ENCODE measurements at regions not wholly inside any gene's neighbourhood (a gene's known extent, or its start where the extent isn't known, plus 50 kb on each side); places are given as distances from the start of the nearest gene placed in this dataset.
"Not testable (repeated sequence)": the region's sequence is repeated elsewhere in the genome, so short reads cannot be mapped to it uniquely, and the experiment has no call there.

GRCh38 chr3:153897025-153897723, 224.0 kb upstream of the ARHGEF26 start:
- in situ Hi-C loops (cut with HindIII; ENCODE audit: low sequenced_read_pairs): no loop called here
- no peak for DNase-seq (ENCODE audit: low spot score)

- in situ Hi-C loops (cut with HindIII; ENCODE audit: low sequenced_read_pairs): no loop called here
Observed at GRCh38 chr3:153897842-153898241, 223.3 kb upstream of the ARHGEF26 start.

DNA sequence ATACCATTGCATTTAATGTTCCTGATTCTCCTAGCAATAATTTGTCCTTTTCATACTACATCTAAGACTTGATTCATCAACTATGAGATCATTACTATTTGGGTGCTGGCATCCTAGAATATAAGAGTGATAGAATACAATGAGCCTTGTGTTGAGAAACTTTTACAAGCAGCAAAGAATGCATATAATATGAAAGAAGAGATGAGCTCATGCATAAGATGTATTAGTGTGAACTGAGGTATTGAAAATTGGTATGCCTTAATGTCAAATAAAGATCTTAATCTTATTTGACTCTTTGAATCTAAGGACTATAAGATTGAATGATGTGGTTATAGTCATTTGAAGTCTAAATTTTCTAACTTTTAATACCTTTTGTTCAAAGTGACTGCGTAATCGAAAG, 220.0 kb upstream of the ARHGEF26 start:
- in situ Hi-C loops (cut with HindIII; ENCODE audit: low sequenced_read_pairs): no loop called here
- DNase-seq (ENCODE audit: low spot score): no peak

More at GRCh38 chr3:153897842-153898241, 223.3 kb upstream of the ARHGEF26 start:
- no peak for DNase-seq (ENCODE audit: low spot score)

DNA sequence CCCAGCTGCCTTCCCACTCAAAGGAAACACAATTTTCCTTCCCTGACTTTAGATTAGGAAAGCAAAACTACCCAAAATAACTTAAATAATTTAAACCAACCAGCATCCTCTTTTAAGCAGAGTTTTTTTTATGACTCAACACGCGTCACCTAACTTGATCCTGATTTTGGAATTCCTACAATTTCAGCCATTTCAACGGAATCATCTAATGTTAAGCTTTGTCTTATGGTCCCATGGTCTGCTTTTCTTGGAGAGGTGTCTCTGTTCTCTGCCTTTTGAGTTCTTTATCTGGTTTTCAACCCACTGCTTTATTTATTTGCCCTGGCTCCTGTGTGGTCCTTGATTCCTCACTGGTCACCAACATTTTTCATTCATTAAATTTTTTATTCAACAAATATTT, 219.2 kb upstream of the ARHGEF26 start:
- in situ Hi-C loops (cut with HindIII; ENCODE audit: low sequenced_read_pairs): no loop called here
- no peak for DNase-seq (ENCODE audit: low spot score)

DNA sequence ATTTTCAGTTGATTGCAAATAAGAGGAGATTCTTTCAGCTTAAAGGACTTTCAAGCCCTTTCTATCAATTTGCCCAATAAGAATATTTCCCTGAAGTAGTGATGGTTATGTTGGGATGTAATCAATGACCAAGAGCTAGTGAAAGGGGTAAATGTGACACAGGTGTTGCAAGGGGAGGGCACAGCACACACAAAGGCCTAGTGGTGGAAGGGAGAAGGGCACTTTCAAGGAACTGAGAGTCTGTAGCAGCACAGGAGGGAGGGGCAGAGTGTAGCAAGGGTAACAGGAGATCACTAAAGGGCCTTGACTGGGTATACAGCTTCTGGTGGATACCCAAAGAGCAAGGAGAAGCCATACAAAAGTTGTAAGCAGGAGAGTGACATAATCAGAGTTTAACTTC, 217.8 kb upstream of the ARHGEF26 start:
- in situ Hi-C loops (cut with HindIII; ENCODE audit: low sequenced_read_pairs): no loop called here
- no peak for DNase-seq (ENCODE audit: low spot score)

DNA sequence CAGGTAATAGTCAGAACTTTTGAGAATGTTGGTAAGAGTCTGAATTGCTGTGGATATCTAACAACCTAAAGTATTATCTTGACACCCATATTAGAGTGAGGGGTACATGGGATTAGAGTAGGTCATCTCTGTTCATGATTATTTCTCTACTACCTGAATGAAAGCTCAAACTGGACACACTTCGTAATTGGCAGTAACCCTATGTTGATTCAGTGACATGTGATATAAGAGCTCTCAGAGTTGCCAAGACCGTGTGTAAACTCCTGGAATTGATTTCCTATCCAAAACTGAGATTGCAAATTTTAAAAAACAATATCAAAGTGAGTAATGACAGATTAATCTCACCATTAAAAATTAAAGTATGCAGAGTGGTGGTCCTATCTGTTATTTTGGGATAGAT, 214.8 kb upstream of the ARHGEF26 start:
- DNase-seq (ENCODE audit: low spot score): no peak
- in situ Hi-C loops (cut with HindIII; ENCODE audit: low sequenced_read_pairs): no loop called here

GRCh38 chr3:153910387-153910786, 210.8 kb upstream of the ARHGEF26 start:
- no peak for DNase-seq (ENCODE audit: low spot score)
- in situ Hi-C loops (cut with HindIII; ENCODE audit: low sequenced_read_pairs): no loop called here

GRCh38 chr3:153911116-153911515, 210.1 kb upstream of the ARHGEF26 start:
- no peak for DNase-seq (ENCODE audit: low spot score)
- in situ Hi-C loops (cut with HindIII; ENCODE audit: low sequenced_read_pairs): no loop called here

- in situ Hi-C loops (cut with HindIII; ENCODE audit: low sequenced_read_pairs): no loop called here
- no peak for DNase-seq (ENCODE audit: low spot score)
Observed at GRCh38 chr3:153919773-153920172, 201.4 kb upstream of the ARHGEF26 start.

GRCh38 chr3:153921826-153922225, 199.4 kb upstream of the ARHGEF26 start:
- in situ Hi-C loops (cut with HindIII; ENCODE audit: low sequenced_read_pairs): no loop called here

DNA sequence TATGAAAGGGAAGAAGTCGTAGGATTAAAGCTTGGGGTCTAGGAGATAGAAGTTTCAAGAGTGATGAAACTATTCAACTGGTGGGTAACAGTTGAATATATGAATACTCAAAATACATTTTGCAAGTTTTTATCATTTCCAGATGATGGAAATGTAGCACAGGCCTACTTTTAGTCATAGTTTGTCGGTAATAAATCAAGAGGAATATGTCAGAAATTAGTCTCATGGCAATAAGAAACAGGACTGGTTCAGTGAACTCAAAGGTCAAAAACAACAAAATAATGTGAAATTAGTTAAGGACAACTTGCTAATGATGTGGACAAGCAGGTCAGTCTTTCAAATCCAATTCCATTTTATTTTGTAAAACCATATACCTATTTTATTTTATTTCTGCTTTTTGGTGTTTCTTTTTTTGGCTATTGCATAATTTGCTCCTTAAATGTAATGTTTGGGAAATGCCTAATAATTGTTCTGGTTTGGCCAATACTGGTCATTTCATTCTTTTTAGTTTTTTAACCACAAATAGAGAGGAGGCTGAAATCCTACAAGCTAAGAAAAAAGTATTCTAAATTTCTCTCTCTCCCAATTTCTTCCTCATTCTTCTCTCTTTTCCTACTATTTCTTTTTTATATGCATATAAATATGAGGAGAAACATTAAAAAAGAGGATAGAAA, 195.2 kb upstream of the ARHGEF26 start:
- in situ Hi-C loops (cut with HindIII; ENCODE audit: low sequenced_read_pairs): no loop called here
- DNase-seq (ENCODE audit: low spot score): no peak

More at GRCh38 chr3:153921826-153922225, 199.4 kb upstream of the ARHGEF26 start:
- DNase-seq (ENCODE audit: low spot score): no peak

DNA sequence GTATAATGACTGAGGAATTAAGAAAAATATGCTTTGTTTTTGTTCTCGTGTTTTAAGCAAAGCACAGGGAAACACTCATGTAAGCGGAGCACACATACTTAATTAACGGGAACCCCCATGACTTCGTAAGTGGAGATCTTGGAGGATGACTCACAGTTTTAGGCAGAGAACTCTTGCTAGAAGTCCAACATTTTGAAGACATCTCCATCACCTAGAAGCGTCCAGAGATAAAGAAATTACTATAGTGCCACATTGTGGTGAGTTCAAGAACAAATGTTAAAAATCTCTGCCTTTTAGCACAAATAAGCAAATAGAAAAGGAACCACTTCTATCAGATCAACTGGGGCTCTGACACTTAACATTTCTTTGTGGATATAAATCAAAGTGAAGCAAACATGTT, 194.1 kb upstream of the ARHGEF26 start:
- DNase-seq (ENCODE audit: low spot score): peak; percentile 2
- in situ Hi-C loops (cut with HindIII; ENCODE audit: low sequenced_read_pairs): no loop called here

- in situ Hi-C loops (cut with HindIII; ENCODE audit: low sequenced_read_pairs): no loop called here
Observed at GRCh38 chr3:153928851-153929250, 192.3 kb upstream of the ARHGEF26 start.

DNA sequence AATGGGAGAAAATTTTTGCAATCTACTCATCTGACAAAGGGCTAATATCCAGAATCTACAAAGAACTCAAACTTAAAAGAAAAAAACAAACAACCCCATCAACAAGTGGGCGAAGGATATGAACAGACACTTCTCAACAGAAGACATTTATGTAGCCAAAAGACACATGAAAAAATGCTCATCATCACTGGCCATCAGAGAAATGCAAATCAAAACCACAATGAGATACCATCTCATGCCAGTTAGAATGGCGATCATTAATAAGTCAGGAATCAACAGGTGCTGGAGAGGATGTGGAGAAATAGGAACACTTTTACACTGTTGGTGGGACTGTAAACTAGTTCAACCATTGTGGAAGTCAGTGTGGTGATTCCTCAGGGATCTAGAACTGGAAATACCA, 187.7 kb upstream of the ARHGEF26 start:
- DNase-seq (ENCODE audit: low spot score); in situ Hi-C loops (cut with HindIII; ENCODE audit: low sequenced_read_pairs): not testable (repeated sequence)

More at GRCh38 chr3:153928851-153929250, 192.3 kb upstream of the ARHGEF26 start:
- DNase-seq (ENCODE audit: low spot score): no peak

- no peak for DNase-seq (ENCODE audit: low spot score)
- in situ Hi-C loops (cut with HindIII; ENCODE audit: low sequenced_read_pairs): no loop called here
Observed at GRCh38 chr3:153944084-153944483, 177.1 kb upstream of the ARHGEF26 start.

DNA sequence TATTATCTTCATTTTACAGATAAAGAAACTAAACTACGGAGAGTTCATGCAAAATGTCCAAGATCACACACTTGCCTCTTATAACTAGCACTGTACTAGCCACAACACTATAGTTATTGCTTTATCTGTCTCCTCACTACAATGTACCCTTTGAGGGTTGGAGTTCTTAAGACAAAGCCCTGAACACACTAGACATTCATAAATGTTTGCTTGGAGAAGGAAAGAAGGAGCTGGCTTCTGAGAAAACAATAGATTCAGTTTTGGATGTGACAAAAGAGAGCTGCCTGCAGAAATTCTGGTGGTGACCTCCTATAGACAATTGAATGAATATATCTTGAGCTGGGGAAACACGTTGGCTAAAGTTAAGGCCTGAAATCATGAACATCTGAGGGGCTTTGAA, 169.9 kb upstream of the ARHGEF26 start:
- in situ Hi-C loops (cut with HindIII; ENCODE audit: low sequenced_read_pairs): no loop called here
- DNase-seq (ENCODE audit: low spot score): no peak

- DNase-seq (ENCODE audit: low spot score): no peak
- in situ Hi-C loops (cut with HindIII; ENCODE audit: low sequenced_read_pairs): no loop called here
Observed at GRCh38 chr3:153952091-153952490, 169.1 kb upstream of the ARHGEF26 start.

DNA sequence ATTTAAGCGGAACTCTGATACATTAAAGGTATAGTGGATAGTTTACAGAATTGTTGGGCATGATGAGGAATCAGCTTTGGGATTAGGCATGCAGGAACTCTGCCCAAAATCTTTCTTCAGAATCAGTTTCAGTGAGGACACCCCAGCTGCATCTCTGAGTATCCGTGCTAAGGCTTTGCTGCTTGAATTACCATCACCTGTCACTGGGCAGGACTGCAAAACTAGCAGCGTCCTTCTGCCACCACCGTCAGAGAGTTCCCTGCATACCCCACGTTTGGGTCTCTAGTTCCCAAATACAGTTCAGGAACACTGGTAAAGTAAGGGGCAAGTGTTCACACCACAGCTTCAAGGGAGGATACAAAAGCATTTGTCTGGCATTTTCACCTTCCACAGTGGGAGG, 164.6 kb upstream of the ARHGEF26 start:
- in situ Hi-C loops (cut with HindIII; ENCODE audit: low sequenced_read_pairs): no loop called here

DNA sequence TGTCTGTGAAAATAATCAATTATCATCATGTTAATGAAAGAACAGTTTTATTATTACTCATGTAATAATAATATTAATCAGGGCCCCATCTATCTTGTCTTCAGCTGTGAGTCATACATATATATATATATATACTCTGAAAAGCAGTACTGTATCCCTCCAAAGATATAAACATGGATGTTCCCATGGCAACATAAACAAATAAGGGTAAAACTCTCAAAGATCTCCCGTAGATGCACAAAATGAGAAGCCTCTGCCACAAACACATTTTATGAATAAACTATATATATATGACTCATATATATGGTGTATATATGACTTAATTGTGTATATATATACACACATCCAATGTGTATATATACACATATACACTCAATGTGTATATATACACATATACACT, 163.8 kb upstream of the ARHGEF26 start:
- in situ Hi-C loops (cut with HindIII; ENCODE audit: low sequenced_read_pairs): no loop called here
- no peak for DNase-seq (ENCODE audit: low spot score)

More for the DNA sequence above, 164.6 kb upstream of the ARHGEF26 start:
- DNase-seq (ENCODE audit: low spot score): no peak

GRCh38 chr3:153958635-153959595, 162.3 kb upstream of the ARHGEF26 start:
- in situ Hi-C loops (cut with HindIII; ENCODE audit: low sequenced_read_pairs): no loop called here
- DNase-seq (ENCODE audit: low spot score): no peak

All from G401 (cell line).